ENCODE measurements at regions not wholly inside any gene's neighbourhood (a gene's known extent, or its start where the extent isn't known, plus 50 kb on each side); places are given as distances from the start of the nearest gene placed in this dataset.

DNA sequence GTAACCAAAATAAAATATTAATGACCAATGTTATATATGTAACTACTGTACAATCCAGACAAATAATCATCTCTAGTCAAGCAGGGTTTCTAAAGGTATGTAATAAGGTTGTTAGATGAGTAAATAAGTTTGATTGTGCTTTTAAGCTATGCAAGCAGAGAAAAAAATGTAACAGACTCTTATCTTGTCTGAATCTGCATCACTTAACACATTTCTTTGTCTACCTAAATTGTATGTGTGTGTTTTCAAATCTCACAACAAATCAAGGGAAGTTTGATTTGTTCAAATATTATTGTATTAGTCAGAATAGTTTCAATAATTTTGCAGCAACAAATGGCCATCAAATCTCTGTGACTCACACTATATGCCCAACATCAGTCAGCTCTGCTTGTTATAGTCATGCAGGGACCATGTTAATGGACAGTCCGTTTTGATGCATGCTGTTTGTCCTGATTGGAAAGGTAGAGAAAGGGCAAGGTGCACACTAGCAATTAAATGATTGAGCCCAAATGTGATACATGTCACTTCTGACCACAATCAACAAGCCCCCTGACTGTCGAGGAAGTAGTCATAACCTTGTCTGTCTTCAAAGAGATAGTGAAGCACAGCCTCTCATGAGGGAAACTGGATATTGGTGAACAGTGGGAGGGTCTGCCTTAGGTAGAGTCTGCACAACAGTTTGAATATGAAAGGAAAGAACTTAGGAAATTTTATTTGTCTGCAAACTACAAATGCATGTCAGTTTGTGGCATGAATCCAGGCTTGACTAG is 349.4 kb upstream of the SATB1 start:
- DNase-seq (ENCODE audit: low read depth in 2 of 2), result no peak

DNA sequence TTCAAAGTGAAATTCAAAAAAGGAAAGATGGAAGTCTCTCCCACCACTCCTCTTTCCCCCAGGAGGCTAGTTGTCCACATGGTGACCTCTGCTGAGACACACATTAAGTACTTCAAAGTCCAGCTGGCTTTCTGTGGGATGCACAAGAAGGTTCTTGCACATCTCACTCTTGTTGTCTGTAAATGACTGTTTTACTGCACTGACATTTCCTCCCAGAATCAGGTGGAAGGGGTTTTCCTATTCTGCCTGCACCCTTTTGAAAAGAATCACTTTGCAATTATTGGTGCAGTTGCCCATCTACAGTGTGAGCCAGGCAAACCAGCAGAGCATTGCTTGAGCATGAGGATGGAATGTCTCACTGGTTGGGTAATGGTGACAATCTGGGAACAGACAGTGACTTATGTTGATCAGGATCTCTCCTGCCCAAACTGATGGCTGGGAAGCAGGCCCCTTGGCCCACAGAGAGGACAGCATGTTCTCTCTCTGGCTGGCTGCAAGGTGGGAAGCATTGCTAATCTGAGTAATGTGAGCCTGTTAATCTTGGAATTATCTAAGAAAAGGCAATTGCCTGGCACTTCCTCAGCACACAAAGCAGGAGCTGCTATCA is 347.7 kb upstream of the SATB1 start:
- no peak for DNase-seq (ENCODE audit: low read depth in 2 of 2)

DNA sequence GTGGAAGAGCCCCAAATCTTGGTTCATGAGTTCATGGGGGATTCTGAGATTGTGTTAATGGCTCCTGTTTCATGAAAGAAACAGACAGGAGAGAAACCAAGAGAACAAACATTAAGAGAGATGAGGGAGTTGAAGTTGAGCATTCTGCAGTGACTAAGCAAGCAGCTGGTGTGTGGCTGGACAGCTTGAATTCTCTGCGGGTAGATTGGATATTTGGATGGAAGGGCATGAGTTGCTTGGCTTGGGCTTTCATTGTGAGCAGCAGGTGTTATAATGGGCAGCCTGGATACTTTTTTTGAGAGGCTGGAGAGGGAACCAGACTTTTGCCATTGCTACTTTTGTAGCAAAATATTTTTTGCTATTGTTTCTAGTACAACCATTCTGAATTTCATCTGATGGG is 346.8 kb upstream of the SATB1 start:
- no peak for DNase-seq (ENCODE audit: low read depth in 2 of 2)

DNA sequence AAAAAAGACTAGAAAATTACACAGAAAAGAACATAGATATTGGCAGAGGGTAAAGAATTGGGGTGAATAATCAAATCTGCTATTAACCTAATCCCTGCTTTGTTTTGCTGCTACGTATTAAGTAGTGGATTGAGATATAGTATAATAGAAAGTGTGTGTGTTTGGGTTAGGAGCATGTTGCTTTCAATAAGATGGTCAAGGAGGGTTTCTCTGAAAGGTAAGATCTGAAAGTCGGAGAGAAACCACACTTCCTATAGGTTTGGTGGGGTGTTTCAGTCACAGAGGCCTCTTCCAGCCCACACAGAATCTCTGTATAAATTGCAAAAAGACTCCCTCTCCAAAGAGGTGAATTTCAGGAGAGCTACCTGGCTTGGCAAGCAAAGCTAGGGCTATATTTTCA is 345.7 kb upstream of the SATB1 start:
- no peak for DNase-seq (ENCODE audit: low read depth in 2 of 2)

DNA sequence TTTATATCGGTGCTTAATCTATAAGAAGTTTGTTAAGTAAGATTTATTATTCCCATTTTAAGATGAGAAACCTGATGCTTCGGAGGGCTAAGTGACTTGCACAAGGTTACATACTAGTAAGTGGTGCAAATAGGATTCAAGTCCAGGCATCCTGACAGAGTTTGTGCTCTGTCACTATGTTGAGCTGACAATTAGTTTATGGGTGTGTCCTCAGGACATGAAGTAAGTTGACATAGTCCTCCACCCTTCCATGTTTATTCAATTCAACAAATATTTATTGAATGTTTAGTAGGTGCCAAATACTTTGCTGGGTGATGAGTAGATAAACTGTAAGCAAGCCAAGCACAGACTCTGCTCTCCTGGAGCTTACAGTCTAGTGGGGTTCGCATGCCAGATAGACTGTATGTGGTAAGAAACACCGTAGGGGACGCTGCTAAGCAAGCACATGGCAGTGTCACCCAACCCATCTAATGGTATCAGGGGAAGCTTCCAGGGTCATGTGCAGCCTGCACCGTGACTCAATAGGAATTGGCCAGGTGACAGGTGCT is 342.7 kb upstream of the SATB1 start:
- no peak for DNase-seq (ENCODE audit: low read depth in 2 of 2)

DNA sequence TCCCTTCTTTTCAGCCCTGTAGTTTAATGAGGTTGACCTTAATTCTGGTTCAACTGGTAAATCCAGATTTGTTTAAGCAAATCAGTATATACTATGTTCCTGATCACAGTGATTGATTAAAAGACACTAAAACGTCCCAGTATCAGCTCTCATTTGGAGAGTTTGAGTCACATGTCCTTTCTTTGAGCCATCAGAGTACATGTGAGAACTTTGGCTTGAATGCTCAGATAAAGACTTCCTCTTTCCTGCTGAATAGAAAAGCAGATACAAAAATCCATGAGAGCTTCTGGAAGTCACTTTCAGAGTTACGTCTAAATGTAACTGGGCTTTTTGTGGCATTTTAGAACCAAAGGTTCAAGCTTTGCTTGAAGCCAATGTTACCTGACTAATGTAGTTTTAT is 341.8 kb upstream of the SATB1 start:
- DNase-seq (ENCODE audit: low read depth in 2 of 2), result no peak

DNA sequence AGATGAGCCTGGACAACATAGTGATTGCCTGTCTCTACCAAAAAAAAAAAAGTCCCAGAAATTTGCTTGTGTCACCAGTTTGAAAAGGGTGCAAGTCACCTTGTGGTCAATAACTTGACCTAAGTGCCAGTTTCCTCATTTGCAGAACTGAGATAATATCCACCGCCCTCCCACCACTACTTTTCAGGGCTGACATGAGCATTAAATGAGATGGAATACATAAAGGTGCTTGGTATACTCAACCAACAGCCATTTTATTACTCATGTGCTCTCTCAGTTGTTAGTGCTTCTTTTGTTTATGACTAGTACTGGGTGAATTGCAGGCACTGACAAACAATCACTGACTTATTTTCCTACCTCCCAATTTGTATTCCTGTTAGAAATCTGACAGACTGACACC is 340.5 kb upstream of the SATB1 start:
- DNase-seq (ENCODE audit: low read depth in 2 of 2), result no peak

DNA sequence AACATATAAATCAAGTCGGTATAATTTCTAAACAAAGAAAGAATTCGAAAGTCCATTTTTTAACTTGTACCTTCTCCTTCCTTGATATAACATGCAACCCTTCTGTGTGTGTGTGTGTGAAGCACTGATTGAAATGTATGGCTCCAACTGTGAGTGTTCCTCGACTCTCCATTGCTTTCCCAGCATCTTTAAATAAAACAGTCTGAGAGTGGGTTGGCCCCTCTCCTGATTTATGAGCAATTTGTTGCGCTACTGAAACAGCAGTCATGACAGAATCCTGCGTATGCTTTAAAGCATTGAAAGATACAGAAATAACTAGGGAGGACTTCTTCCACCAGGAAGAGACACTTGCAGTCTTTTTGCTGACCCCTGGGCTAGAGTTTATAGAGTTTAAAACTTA is 340.0 kb upstream of the SATB1 start:
- DNase-seq (ENCODE audit: low read depth in 2 of 2), result no peak

DNA sequence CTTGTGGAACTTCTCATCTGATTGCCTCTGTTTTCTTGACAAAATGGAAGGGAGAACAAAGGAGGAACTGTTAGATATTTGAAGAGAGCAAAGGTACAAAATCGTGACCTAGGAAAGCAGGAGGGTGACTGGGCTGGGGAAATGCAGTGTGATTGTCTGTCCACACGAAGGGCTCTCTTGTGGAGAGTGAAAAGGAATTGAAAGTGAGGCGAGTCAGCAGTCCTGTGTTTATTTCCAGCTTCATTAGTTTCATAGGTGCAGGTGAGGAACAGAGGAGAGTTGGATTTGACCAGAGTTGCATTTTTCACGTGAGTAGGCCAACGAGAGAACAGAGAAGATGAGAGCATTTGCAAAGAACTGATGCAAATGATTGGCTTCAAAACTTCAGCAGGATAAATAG is 336.4 kb upstream of the SATB1 start:
- no peak for DNase-seq (ENCODE audit: low read depth in 2 of 2)

DNA sequence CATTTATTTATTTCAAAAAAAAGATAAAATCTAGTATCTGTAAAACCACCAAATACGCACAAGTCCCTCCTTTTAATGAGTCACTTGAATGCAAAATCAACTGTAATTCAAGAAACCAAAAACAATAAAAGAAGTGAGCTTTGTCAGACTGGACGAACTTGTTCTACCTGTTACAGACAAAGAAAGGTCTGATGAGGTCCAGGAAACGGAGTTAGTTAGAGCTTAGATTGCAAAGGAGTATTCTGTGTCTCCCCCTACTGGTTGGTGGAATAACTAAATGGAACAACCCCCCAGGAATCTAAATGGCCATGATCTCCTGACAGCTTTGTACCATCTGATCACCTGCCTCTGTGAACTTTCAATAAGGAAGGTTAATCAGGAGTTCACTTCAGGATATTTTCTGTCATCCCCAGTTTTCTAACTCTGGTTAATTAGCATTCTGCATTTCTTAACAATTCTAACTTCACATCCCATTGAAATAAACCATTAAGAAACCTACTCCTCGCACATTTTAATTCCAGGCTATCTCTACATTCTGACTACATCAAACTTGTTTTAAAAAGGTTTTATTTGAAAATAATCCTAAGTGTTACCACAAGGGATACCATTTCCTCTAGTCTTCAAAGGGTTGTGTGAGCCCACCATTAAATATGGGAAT is 333.0 kb upstream of the SATB1 start:
- DNase-seq (ENCODE audit: low read depth in 2 of 2), result peak in 1 of 2 donors; percentile 48

DNA sequence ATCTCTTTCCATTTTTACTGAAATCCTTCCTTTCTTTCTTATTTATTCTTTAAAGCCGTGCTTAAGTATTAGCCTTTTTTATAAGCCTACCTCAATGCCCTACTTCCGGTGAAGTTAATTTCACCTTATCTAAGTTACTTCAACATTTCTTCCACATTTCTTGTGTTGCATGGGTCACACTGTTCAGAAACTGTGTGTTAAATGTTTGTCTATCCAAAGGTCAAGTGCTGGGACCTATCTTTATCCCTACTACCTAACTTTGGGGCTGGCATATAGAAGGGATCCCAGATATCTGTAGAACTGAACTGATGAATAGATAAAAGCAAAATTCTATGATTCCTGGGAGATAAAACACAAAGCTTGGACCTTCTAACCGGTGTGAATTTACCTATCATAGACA is 332.3 kb upstream of the SATB1 start:
- no peak for DNase-seq (ENCODE audit: low read depth in 2 of 2)

DNA sequence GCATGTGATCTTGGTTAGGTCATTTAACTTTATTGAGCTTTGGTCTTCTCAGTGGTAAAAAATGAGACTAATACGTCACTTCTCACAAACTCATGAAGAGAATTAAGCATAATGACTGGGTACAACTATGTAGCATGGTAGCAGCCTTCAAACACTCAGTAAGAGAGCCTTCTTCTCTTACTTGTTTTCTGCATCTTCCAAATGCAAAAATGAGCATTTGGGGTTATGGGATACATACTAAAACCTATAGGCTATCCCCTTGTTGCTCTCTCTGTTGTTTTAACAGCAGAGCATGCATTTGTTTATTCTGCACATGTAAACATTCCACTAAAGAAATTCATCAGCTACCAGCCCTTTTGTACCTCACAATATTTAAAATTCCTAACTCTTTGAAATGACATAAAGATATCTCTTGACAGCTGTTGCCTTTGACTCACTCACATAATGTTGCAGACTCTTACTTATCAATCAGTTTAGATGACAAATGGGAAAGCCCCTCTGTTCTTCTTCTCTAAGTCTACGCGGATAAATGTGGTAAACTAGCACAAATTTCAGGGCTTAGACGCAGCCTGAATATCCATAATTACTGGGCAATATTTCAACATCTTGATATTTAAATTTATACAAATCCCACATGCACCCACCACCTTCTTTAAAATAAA is 327.3 kb upstream of the SATB1 start:
- DNase-seq (ENCODE audit: low read depth in 2 of 2), result no peak

DNA sequence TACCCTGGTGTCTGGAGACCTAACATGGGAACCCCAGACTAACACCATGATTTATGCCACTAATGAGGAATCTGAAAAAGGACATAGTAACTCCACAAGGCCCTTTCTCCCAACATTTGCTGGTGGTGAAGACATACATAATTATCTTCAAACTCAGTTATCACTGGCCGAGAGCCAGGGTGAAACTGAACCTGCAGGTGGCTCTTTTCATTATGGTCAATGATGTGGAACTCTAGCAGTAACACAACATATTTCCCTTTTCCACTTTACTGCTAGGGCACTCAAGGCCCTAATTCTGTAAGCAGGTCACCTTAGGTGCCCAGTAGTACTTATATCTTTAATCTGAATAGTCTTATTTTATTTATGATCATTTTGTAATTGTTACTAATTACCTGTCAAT is 326.4 kb upstream of the SATB1 start:
- DNase-seq (ENCODE audit: low read depth in 2 of 2), result no peak

DNA sequence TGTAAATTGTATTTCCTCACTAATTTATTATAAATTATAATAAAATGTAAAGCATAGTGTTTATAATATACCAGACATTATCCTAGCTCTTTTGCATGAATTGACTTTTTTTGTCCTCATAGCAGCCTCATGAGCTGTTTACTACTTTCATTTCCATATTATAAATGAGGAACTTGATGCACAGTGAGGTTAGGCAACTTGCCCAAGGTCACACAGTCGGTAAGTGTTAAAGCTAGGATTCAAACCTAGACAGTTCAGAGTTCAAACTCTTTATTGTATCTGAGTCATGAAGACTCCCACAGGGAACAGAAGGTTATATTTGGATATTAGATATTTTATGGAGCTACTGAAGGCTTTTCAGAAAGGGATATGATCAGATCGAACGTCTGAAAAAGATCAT is 322.2 kb upstream of the SATB1 start:
- DNase-seq (ENCODE audit: low read depth in 2 of 2), result no peak

DNA sequence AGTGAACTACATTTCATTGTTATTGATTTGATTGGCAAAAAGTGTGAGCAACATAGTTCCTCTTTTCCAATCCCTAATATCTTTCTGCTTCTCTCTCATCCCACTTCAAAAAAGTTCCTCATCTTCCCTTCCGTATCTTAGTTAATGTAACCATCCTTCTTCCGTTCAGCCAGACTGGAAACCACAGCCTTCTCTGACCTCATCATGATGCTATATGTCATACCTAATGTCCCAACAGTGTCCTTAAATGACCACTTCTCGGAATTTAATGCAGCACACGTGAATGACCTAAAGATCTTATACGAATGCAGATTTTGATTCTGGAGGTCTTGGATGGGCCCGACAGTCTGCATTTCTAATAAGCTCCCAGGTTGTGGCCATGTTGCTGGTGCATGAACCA is 320.3 kb upstream of the SATB1 start:
- no peak for DNase-seq (ENCODE audit: low read depth in 2 of 2)

DNA sequence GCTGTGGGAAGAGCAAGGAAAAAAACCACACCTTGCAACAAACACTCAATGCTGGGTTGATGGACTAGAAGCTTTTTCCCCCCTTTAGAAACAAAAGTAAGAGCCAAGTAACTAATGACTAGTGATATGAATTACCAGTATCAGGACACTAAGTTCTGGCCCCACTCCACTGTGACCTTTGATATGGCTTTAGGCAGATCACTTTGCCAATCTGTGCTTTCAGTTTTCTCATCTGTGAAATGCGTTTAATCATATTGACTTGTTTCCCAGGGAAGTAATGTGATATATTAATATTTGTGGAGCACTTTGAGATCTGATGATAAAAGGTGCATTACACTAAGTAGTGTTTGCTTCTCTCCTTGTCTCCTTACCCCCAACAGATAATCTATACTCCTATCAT is 319.3 kb upstream of the SATB1 start:
- DNase-seq (ENCODE audit: low read depth in 2 of 2), result no peak

DNA sequence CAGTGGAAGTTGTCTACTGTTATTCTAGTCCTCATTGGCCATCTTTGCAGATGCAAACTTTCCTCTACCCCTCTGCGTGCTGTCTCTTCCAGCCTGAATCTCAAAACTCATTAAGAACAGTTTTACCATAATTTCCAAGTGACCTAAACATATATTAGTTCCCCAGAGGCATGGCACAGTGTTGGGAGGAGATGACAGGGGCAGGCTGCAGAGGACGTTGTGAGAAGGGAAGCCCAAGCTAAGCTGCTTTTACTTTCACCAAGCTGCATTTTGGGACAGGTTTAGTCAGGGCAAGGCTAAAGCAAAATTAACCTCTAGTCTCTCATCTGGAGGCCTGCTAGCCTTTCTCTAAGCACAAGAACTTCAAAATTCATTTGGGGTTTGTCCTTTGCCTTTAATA is 318.6 kb upstream of the SATB1 start:
- DNase-seq (ENCODE audit: low read depth in 2 of 2), result no peak

DNA sequence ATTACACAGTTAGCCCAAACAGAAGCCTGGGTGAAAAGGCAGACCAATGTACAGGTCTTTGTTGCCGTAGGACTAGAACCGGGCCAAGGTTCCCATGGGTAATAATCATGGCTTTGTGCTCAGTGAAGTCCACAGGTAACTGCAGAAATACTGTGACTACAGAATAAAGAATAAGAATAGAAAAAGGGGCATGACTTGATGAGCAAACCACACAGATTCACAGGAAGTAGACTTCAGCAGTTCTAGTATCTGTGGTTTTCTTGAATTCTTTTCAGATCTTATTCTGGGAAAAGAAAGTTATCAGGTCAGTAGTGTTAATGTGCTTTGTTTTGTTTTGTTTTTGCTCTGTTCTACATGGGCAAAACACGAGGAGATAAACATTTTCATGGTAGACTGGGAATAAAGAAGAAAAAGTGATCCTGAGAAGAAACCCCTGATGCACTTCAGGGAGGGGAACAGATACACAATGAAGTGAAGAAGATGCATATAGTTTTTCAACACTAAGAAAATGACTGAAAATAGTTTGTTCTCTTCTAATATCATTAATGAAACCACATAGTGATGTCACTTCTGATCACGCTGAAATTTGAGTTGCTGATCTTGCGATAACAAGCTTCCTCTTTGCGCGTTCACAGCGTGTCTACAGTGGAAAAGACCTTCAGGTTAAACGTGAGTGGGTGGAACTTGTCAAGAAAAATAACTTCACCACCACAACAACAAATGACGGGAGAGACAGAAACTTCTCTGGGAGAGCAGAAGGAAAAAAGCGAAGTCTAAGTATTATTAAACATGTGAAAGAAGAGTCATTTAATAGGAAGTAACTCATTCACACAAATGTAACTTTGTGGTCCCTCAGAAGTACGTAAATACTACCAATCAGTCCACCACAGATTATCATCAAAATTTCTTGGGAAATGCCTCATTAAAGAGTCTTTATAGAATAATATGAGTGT is 315.8 kb upstream of the SATB1 start:
- DNase-seq (ENCODE audit: low read depth in 2 of 2), result peak; percentile 5 to 51

DNA sequence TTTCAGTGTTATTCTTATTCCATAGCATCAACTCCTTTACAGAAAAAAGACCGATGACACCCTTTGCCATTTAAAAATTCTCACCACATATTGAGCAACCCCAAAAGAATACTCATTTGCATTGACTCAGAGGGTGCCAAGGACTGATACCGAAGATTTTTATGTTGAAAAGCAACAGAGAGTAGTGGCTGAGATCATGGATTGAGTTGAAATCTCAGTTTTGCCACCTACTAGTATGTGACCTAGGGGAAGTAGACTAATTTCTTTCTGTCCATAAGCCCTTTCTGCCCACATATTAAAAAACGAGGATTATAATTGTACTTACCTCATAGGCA is 313.9 kb upstream of the SATB1 start:
- DNase-seq (ENCODE audit: low read depth in 2 of 2), result no peak

DNA sequence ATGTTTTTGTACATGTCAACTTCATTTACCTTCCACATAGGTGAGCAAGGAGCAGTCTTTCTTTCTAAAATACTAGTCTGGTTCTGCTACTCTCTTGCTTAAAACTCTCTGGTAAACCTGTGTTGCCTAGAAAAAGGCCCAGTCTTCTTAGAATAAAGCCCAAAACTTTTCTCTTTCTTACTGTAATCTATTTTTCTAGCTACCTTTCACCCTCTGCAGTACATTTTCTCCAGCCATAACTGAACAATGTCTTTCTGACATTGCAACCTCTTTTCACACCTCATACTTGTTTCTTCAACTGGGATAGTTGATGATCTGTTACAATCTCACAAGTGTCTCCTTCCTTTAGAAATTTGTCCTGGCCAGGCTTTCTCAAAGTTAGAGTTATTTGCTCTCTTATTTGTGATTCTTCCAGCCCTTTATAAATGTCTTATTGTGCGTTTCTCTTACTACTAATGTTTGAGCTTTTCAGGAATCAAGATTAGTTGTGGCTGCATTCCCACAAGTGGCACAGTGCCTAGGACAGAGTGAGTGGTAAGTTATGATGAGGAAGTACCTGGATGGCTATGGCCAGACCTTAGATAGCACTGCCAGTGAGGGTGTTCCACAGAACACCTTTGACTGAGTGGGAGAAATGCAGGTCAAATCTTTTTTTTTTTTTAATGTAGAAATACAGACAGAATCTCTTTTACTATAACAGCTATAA is 313.4 kb upstream of the SATB1 start:
- DNase-seq (ENCODE audit: low read depth in 2 of 2), result no peak

DNA sequence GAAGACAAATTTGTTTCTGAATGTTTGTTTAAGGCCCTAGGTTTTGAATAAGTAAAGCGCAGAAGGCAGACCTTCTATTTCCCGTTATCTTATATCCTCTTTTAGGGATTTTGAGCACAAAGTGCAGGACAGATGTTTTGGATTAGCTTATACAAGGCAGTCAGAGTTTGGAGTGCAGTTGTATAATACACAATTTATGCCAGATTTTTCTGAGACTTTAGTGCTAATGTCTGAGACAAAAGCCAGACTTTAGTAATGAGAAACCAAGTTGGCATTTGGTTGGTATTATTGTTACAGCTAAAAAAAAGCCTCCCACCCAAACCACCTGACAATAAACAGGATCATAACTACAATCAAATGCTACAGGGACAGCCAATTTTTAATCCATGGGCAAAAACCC is 309.9 kb upstream of the SATB1 start:
- DNase-seq (ENCODE audit: low read depth in 2 of 2), result no peak
